ENCODE measurements at regions not wholly inside any gene's neighbourhood (a gene's known extent, or its start where the extent isn't known, plus 50 kb on each side); places are given as distances from the start of the nearest gene placed in this dataset.

DNA sequence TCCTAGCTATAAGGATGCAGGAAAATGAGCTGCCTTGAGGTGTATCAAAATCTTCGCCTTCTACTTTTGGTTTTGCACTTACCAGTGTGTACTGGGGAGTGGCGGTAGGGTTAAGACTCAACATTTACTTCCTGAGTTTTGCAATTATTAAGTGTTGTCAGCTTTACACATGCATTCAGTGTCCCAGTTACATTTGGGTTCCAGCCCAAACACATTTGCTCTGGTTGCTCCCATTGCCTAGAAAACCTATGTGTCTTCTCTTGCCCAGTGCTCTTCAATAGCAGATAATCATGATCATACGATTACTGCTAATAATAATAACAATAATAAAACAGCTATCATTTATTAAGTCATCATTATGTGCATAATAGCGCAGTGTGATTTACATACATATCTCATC lies 241.5 kb upstream of the PAPPA start:
- TF ChIP-seq EZH2 (IDR thresholded peaks at IDR 0.05; ENCODE audit: insufficient read depth, poor library complexity, severe bottlenecking) (no peak), EZH2phosphoT487 (IDR thresholded peaks at IDR 0.05; ENCODE audit: insufficient read depth, low read depth) (no peak)
